ENCODE measurements at regions not wholly inside any gene's neighbourhood (a gene's known extent, or its start where the extent isn't known, plus 50 kb on each side); places are given as distances from the start of the nearest gene placed in this dataset.

- TF ChIP-seq TCF7 (IDR thresholded peaks at IDR 0.05; ENCODE audit: low read depth) (peak; percentile 78), ZNF317 (CRISPR knock-in tag; IDR thresholded peaks at IDR 0.05) (peak; percentile 89), NFAT5 (CRISPR knock-in tag; IDR thresholded peaks at IDR 0.05) (no peak), SOX6 (IDR thresholded peaks at IDR 0.05) (no peak), SOX6 (CRISPR knock-in tag; IDR thresholded peaks at IDR 0.05) (peak; percentile 99), CEBPZ (IDR thresholded peaks at IDR 0.05; ENCODE audit: low read length) (no peak), SKI (IDR thresholded peaks at IDR 0.05; ENCODE audit: partially characterized antibody) (peak; percentile 90), TEAD3 (CRISPR knock-in tag; optimal IDR thresholded peaks at IDR 0.05; ENCODE audit: borderline replicate concordance) (peak; percentile 79), NAIF1 (CRISPR knock-in tag; IDR thresholded peaks at IDR 0.05; ENCODE audit: borderline replicate concordance) (no peak), TARDBP (CRISPR knock-in tag; IDR thresholded peaks at IDR 0.05) (peak; percentile 93), SMYD3 (CRISPR knock-in tag; IDR thresholded peaks at IDR 0.05) (no peak), HDAC1 (CRISPR knock-in tag; IDR thresholded peaks at IDR 0.05) (peak; percentile 55; the same call in 1 of the 2 replicates), RAD21 (CRISPR knock-in tag; IDR thresholded peaks at IDR 0.05) (no peak), HOMEZ (CRISPR knock-in tag; IDR thresholded peaks at IDR 0.05; ENCODE audit: low read depth) (peak; percentile 80; the same call in 1 of the 2 replicates), SMAD3 (CRISPR knock-in tag; IDR thresholded peaks at IDR 0.05) (peak; percentile 75), ZMYM4 (CRISPR knock-in tag; IDR thresholded peaks at IDR 0.05) (peak; percentile 89), ZNF501 (CRISPR knock-in tag; IDR thresholded peaks at IDR 0.05) (no peak), FOXA3 (CRISPR knock-in tag; IDR thresholded peaks at IDR 0.05) (peak; percentile 90; the same call in 1 of the 2 replicates), MED1 (CRISPR knock-in tag; IDR thresholded peaks at IDR 0.05) (peak; percentile 87), XBP1 (CRISPR knock-in tag; IDR thresholded peaks at IDR 0.05) (no peak), ZNF704 (CRISPR knock-in tag; IDR thresholded peaks at IDR 0.05; ENCODE audit: borderline replicate concordance) (no peak), POLR2G (IDR thresholded peaks at IDR 0.05; ENCODE audit: low read depth, low read length) (no peak)
Observed at GRCh38 chr4:12499693-12500092, 984.4 kb downstream of the RAB28 start (continued).

Data from HepG2 (cell line).